ENCODE measurements at regions not wholly inside any gene's neighbourhood (a gene's known extent, or its start where the extent isn't known, plus 50 kb on each side); places are given as distances from the start of the nearest gene placed in this dataset.

DNA sequence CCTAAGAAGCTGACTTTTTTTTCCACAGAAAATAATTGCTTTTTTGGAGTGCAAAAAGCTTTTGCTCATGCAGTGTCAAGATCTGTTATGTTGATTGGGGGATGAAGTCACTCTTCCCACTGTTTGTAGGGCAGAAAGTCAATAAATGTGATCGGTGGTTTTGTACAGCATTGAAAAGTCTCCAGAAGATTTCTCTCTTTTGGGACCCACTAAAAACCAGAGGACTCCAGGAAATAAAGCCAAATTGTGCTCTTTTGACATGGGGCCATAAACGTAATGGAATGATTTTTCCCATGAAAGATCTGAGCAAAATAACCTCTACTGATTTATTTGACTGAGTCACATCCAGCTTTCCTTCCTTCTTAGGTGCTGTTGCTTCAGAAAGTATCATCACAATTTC lies 122.5 kb downstream of the SNAPC1 start:
- Histone ChIP-seq H3K4me1 (ENCODE audit: insufficient read depth, low read length) (peaks cover 9% of the 10 kb centered on the region), H3K9me3 (ENCODE audit: low read depth, low read length) (no peaks in the 10 kb centered on the region), H3K4me3 (ENCODE audit: low read length) (no peak overlapping the region), H3K27me3 (ENCODE audit: insufficient read depth, low read length) (no peaks in the 10 kb centered on the region)

DNA sequence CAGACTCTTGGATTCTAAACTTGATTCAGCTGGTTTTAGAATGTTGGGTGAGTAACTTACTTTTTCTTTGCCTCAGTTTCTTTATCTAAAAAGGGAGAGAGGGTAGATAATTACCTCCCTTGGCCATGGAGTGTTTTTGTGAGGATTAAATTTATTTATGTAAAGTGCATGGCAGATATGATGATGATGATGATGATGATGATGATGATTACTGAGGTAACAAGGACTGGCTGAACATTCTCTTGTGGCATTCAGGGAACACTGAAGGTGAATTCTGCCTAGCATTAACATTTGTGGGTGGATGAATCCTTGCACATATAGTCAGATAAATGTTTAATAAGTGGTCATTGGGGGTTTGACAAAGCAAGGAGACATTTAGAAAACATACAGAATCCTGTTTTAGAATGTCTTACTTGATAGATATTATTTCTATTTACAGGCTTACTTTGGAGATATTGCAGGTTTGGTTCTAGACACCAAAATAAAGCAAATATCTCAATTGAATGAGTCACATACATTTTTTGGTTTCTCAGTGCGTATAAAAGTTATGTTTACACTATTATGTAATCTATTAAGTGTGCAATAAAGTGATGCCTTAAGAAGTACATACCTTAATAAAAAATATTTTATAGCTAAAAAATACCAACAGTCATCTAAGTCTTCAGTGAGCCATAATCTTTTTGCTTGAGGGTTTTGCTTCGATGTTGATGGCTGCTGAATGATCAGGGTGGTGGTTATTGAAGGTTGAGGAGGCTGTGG lies 123.2 kb downstream of the SNAPC1 start:
- no peak overlapping the region for H3K4me3 ChIP-seq (ENCODE audit: low read length)
- no peaks in the 10 kb centered on the region for H3K27me3 ChIP-seq (ENCODE audit: insufficient read depth, low read length)
- no peaks in the 10 kb centered on the region for H3K9me3 ChIP-seq (ENCODE audit: low read depth, low read length)
- peaks cover 15% of the 10 kb centered on the region for H3K4me1 ChIP-seq (ENCODE audit: insufficient read depth, low read length)

DNA sequence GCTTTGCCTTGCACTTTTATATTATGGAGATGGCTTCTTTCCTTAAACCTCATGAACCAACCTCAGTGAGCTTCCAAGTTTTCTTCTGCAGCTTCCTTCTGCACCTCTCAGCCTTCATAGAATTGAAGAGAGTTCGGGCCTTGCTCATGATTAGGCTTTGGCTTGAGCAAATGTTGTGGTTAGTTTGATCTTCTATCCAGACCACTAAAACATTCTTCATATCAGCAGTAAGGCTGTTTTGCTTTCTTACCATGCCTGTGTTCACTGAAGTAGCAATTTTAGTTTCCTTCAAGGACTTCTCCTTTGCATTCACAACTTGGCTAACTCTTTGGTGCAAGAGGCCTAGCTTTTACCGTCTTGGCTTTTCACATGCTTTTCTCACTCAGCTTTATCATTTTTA lies 125.4 kb downstream of the SNAPC1 start:
- Histone ChIP-seq H3K4me1 (ENCODE audit: insufficient read depth, low read length) (peaks cover 15% of the 10 kb centered on the region), H3K4me3 (ENCODE audit: low read length) (no peak overlapping the region), H3K27me3 (ENCODE audit: insufficient read depth, low read length) (no peaks in the 10 kb centered on the region), H3K9me3 (ENCODE audit: low read depth, low read length) (no peaks in the 10 kb centered on the region)

DNA sequence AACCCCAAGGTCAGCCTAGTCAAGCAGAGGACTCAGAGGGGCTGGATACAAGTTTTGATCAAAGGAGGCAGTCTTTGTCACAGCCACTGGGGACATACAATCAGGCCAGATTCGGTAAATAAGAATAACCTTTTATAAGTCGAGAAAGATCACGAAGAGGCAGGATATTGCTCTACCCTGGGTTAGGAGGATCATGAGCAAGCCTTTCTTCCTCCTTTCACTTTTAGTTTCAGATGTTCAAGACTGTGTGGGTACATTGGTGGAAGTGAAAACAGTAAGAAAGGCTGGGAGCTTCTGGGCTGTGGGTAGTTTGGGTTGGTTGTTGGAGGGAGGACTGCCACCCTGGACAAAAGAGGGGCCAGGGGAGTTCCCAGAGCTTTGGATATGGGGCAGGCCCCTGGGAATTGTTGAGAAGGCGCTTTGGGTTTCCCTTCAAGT lies 127.7 kb downstream of the SNAPC1 start:
- Histone ChIP-seq H3K9me3 (ENCODE audit: low read depth, low read length) (no peaks in the 10 kb centered on the region), H3K4me3 (ENCODE audit: low read length) (no peak overlapping the region), H3K27me3 (ENCODE audit: insufficient read depth, low read length) (no peaks in the 10 kb centered on the region), H3K4me1 (ENCODE audit: insufficient read depth, low read length) (peaks cover 15% of the 10 kb centered on the region)

DNA sequence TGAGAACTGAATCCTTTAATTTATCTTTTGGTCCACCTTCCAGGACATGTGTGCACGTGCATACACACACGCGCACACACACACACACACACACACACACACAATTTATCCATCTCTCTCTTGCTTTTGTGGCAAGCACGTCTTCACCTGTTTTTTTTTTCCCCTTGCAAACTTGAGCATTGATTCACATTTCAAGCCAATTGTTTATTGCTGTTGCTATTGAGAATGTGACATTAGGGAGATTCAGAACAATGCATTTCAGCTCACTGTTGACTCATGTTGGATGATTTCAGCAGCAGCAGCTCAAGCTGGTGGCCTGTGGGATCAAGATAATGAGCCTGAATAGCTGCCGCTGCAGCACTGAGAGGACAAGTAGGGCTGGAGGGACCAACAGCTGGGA lies 128.9 kb downstream of the SNAPC1 start:
- peaks cover 15% of the 10 kb centered on the region for H3K4me1 ChIP-seq (ENCODE audit: insufficient read depth, low read length)
- no peak overlapping the region for H3K4me3 ChIP-seq (ENCODE audit: low read length)
- no peaks in the 10 kb centered on the region for H3K9me3 ChIP-seq (ENCODE audit: low read depth, low read length)
- H3K27me3 ChIP-seq (ENCODE audit: insufficient read depth, low read length): no peaks in the 10 kb centered on the region

DNA sequence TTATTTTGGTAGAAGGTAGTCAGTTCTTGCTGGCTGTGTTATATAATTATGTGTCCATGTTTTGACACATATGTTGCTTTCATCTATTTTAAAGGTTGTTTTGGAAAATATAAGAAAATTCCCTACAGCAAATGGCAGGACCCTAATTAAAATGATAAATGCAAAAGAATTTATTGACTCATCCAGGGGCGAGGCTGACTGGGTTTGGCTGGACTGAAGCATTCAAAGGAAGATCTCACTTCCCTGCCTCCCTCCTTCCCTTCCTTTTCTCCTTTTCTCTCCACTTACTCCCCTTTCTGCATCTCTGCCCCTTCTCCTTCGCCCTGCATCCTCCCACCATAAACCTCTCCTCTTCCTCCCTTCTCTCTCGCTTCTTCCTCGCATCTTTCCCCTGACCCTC lies 129.6 kb downstream of the SNAPC1 start:
- no peaks in the 10 kb centered on the region for H3K9me3 ChIP-seq (ENCODE audit: low read depth, low read length)
- no peak overlapping the region for H3K4me3 ChIP-seq (ENCODE audit: low read length)
- H3K27me3 ChIP-seq (ENCODE audit: insufficient read depth, low read length): no peaks in the 10 kb centered on the region
- H3K4me1 ChIP-seq (ENCODE audit: insufficient read depth, low read length): peaks cover 15% of the 10 kb centered on the region

DNA sequence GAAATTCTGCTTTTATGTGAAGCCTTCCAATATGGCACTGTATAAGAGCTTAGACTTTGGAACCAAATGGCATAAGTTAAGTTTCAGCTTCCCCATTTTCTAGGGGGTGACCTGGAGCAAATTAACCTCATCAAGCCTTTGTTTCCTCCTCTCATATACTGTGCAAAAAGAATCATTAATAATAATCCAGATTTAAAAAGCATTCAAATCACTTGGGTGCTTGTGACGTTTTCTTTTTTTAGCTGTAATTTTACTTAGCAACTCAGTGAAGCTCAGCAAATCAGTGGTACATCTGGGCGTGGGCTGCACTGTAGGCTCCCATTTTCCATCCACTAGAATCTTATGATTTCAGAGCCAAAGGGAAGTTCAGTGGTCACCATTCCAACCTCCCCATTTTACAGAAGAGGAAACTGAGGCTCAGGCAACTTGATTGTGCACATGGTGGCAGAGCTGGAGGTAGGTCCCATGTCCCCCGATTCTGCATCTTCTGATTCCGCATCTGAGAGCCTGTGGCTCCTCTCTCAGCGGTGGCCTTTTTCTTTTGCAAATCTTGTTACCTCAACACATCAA lies 131.2 kb downstream of the SNAPC1 start:
- no peak overlapping the region for H3K4me3 ChIP-seq (ENCODE audit: low read length)
- no peaks in the 10 kb centered on the region for H3K9me3 ChIP-seq (ENCODE audit: low read depth, low read length)
- no peaks in the 10 kb centered on the region for H3K27me3 ChIP-seq (ENCODE audit: insufficient read depth, low read length)
- H3K4me1 ChIP-seq (ENCODE audit: insufficient read depth, low read length): peaks cover 15% of the 10 kb centered on the region

DNA sequence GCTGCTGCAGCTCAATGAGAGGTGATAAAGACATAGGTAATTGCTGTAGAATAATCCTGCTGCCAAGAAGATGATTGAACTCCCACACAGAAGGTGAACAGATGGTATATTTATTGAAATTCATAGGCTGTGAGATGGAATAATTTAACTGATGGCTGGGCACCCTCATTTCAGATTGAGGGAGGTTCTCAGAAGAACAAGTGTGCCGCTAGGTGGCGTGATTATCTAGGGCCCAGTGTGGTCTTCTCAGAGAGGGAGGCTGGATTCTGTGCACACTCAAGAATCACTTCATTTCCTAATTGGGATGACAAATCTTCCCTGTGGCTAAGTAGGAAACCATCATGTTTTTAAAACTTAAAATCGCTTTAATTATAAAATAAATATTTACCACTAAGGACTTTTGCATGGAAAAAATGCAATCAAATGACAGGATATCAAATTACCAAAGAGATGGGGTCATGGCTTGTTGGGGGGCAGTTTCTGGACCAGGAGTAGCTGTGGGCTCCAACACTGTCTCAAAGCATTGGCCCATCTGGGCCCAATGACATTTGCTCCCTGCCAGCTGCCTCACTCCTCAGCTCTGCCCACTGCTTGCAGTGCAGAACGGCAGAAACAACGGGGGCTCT lies 132.3 kb downstream of the SNAPC1 start:
- H3K27me3 ChIP-seq (ENCODE audit: insufficient read depth, low read length): no peaks in the 10 kb centered on the region
- H3K4me3 ChIP-seq (ENCODE audit: low read length): no peak overlapping the region
- H3K9me3 ChIP-seq (ENCODE audit: low read depth, low read length): no peaks in the 10 kb centered on the region
- peaks cover 8% of the 10 kb centered on the region for H3K4me1 ChIP-seq (ENCODE audit: insufficient read depth, low read length)

DNA sequence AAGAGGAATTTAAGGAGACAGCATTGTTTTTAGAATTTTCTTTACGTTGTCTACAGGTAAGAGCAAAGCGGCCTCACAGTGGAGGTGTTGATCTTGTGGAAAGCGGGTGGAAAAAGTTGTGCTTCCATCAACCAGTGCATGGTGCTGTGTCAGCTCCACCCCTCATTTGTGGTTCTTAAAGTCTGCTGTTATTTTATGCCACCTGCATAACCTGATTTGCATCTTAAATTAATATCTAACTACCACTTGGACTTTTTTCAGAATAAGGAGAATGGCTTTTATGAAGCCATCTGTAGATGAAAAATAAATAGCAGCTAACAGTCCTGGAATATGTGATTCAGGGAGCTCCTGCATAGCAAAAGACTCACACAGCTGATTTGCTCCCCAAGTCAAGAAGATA lies 135.1 kb downstream of the SNAPC1 start:
- H3K4me3 ChIP-seq (ENCODE audit: low read length): no peak overlapping the region
- H3K27me3 ChIP-seq (ENCODE audit: insufficient read depth, low read length): no peaks in the 10 kb centered on the region
- H3K9me3 ChIP-seq (ENCODE audit: low read depth, low read length): no peaks in the 10 kb centered on the region
- H3K4me1 ChIP-seq (ENCODE audit: insufficient read depth, low read length): no peaks in the 10 kb centered on the region

DNA sequence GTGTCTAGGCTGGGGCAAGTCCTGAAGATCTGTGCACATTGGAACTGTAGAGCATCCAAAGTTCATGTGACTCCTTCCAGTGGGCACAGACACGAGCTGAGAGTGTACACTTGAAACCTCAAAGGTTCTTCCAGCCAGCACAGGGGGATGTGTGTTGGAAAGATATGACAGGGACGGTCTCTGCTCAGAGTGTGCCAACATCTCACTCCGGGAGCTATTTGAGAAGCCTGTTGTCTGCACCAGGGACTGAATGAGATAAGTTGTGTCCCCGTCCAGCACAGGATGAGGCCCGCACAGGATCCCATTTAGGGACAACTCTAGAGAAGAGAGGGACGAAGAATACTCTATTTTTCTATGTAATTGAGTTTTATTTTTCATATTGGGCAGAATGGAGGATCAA lies 136.3 kb downstream of the SNAPC1 start:
- no peaks in the 10 kb centered on the region for H3K27me3 ChIP-seq (ENCODE audit: insufficient read depth, low read length)
- no peak overlapping the region for H3K4me3 ChIP-seq (ENCODE audit: low read length)
- H3K9me3 ChIP-seq (ENCODE audit: low read depth, low read length): no peaks in the 10 kb centered on the region
- no peaks in the 10 kb centered on the region for H3K4me1 ChIP-seq (ENCODE audit: insufficient read depth, low read length)

DNA sequence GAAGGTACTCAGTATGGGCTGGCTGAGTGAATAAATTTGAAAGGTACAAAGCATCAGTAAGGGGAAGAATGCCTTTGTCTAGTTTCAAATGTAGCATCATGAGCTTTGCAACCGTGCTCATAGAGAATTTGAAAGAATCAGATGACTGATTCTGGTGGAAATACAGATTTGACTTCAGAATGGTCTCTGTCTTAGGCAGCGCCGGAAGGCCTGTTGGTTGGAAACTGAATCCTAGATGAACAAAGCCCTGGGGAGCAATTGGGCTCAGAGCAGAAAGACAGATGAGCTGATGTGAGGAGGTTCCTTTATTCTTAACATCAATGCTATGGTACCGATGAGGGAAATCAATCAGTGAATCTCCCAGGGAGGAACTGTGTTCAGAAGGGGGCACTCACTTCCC lies 137.3 kb downstream of the SNAPC1 start:
- no peaks in the 10 kb centered on the region for H3K27me3 ChIP-seq (ENCODE audit: insufficient read depth, low read length)
- no peak overlapping the region for H3K4me3 ChIP-seq (ENCODE audit: low read length)
- no peaks in the 10 kb centered on the region for H3K9me3 ChIP-seq (ENCODE audit: low read depth, low read length)
- H3K4me1 ChIP-seq (ENCODE audit: insufficient read depth, low read length): no peaks in the 10 kb centered on the region

DNA sequence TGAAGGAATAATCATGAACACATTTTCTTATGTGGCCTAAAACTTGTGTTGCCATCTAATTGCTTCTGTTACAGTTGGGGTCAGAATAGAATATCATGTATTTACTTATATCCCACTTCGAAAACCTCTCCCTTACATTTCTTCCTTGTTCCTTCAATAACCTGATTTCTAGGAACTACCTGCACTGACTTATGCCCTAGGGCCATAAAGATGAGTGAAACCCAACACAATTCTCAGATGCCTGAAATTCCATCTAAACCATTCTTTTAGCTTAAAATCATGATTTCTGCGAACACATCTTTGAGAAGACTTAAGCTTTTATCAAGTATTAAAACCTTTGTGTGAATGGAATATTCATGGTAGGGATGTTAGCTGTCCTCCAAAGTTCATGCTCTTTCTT lies 142.7 kb downstream of the SNAPC1 start:
- Histone ChIP-seq H3K4me3 (ENCODE audit: low read length) (no peak overlapping the region), H3K27me3 (ENCODE audit: insufficient read depth, low read length) (no peaks in the 10 kb centered on the region), H3K9me3 (ENCODE audit: low read depth, low read length) (no peaks in the 10 kb centered on the region), H3K4me1 (ENCODE audit: insufficient read depth, low read length) (no peaks in the 10 kb centered on the region)

DNA sequence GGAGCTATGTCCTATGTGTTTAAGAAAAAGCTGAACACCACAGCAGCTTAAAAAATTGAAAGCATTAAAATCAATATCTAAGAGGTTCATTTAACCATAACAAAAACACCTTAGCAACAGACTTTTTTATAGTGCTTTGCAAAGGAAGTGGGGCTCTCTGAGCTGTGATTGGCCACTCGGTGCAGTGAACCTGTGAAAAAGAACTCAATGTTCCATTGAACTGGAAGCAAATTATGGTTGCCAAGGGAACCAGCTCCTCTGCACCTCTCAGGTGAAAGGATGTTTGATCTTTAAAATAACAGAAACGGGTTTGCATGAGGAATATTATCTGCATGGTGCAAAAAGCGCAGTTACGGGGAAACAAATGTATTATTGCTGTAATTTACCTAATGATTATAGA lies 149.4 kb downstream of the SNAPC1 start:
- Histone ChIP-seq H3K4me3 (ENCODE audit: low read length) (no peak overlapping the region), H3K4me1 (ENCODE audit: insufficient read depth, low read length) (no peaks in the 10 kb centered on the region), H3K27me3 (ENCODE audit: insufficient read depth, low read length) (no peaks in the 10 kb centered on the region), H3K9me3 (ENCODE audit: low read depth, low read length) (no peaks in the 10 kb centered on the region)

DNA sequence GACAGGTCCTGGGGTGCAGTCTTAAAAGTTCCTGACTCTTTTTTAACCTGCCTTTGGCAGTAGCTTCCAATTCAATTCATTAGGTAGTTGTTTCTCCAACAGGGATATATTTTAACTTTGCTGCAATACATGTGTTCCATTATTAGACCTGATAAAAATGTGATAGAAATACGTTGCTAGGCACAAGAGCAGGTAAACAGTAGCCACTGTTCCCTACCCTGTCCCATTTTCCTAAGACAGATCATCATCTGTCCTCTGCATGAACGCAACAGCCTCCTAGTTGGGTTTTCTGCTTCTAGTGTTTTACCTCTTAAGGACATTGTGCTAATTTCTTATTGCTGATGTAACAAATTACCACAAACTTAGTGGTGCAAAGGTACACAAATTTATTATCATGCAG lies 156.8 kb downstream of the SNAPC1 start:
- Histone ChIP-seq H3K4me3 (ENCODE audit: low read length) (no peak overlapping the region), H3K9me3 (ENCODE audit: low read depth, low read length) (no peaks in the 10 kb centered on the region), H3K27me3 (ENCODE audit: insufficient read depth, low read length) (peaks cover 15% of the 10 kb centered on the region), H3K4me1 (ENCODE audit: insufficient read depth, low read length) (no peaks in the 10 kb centered on the region)

DNA sequence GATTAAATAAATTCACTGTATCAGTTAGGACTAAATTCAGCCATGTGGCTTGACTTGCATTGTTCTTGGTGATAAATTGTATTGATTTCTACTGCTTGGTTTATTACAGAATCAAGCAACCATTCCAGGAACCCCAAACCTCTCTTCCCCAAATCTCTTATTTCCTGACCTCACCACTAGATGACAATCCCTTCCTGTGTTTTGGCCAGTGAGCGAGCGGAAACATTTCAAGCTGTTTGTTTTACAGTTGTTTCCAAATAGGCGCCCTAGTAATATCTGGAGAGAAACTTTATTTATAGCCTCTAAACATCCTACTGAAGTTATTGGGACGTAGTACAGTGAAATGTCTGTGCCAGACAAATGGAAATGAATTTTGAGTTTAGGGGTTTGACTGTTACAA lies 161.1 kb downstream of the SNAPC1 start:
- Histone ChIP-seq H3K4me1 (ENCODE audit: insufficient read depth, low read length) (no peaks in the 10 kb centered on the region), H3K9me3 (ENCODE audit: low read depth, low read length) (no peaks in the 10 kb centered on the region), H3K27me3 (ENCODE audit: insufficient read depth, low read length) (peaks cover 15% of the 10 kb centered on the region), H3K4me3 (ENCODE audit: low read length) (no peak overlapping the region)

DNA sequence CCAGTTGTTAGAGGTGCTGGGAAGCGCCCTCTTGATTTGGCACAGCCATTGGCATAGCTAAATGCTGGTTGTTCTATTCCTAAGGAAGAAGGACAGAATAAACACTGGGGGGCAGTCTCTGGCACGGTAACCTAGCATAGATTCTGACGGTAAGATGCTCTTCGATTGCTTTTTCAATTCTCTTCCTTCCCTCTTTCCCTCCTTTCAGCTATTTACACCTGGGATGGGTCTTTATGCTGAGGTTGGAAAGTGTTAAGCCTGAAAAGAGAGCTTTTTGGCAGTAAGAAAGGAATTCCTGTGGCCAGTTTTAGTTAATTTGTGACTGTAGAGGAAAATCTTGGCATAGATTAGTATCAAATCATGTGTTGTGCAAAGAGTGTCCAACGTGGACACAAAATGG lies 162.8 kb downstream of the SNAPC1 start:
- Histone ChIP-seq H3K4me1 (ENCODE audit: insufficient read depth, low read length) (no peaks in the 10 kb centered on the region), H3K27me3 (ENCODE audit: insufficient read depth, low read length) (peaks cover 10% of the 10 kb centered on the region), H3K9me3 (ENCODE audit: low read depth, low read length) (no peaks in the 10 kb centered on the region), H3K4me3 (ENCODE audit: low read length) (no peak overlapping the region)
